DOHH2 (cell line): ENCODE measurements at regions not wholly inside any gene's neighbourhood (a gene's known extent, or its start where the extent isn't known, plus 50 kb on each side); places are given as distances from the start of the nearest gene placed in this dataset.

Source experiments
- EZH2phosphoT487 ChIP-seq: fragments of 200-600 bp; sonication (generic); IDR thresholded peaks from 2 replicates; pipeline ENCODE4 v1.6.1; 2017; ENCODE audit warnings: borderline replicate concordance, mild to moderate bottlenecking, antibody characterized with exemption, low read length, moderate library complexity, mixed read lengths
- TF ChIP-seq, protein P1 (sequence below): fragments of 200-600 bp; sonication (generic); IDR thresholded peaks from one replicate; pipeline ENCODE4 v1.5.1; 2014; ENCODE audit warnings: antibody characterized with exemption, mild to moderate bottlenecking, low read depth, low read length; ENCODE audit not compliant: poor library complexity, severe bottlenecking

DNA sequence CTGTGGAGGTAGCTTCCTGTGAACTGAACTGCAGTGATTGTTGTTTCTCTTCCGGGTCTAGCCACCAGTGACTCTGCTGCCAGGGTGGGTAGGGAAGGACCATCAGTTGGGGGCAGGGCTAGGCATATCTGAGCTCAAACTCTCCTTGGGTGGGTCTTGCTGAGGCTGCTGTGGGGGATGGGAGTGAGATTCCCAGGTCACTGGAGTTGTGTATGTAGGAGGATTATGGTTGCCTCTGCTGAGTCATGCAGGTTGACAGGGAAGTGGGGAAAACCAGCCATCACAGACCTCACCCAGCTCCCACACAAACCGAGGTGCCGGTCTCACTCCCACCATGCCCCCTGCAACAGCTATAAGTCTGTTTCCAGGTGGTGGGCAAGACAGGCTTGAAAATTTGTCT is 1937.8 kb downstream of the PCDH7 start:
- TF ChIP-seq, protein P1, sequence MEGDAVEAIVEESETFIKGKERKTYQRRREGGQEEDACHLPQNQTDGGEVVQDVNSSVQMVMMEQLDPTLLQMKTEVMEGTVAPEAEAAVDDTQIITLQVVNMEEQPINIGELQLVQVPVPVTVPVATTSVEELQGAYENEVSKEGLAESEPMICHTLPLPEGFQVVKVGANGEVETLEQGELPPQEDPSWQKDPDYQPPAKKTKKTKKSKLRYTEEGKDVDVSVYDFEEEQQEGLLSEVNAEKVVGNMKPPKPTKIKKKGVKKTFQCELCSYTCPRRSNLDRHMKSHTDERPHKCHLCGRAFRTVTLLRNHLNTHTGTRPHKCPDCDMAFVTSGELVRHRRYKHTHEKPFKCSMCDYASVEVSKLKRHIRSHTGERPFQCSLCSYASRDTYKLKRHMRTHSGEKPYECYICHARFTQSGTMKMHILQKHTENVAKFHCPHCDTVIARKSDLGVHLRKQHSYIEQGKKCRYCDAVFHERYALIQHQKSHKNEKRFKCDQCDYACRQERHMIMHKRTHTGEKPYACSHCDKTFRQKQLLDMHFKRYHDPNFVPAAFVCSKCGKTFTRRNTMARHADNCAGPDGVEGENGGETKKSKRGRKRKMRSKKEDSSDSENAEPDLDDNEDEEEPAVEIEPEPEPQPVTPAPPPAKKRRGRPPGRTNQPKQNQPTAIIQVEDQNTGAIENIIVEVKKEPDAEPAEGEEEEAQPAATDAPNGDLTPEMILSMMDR = no peak
- TF ChIP-seq EZH2phosphoT487 = no peak
